Pancreas (tissue), 10 donors: ENCODE measurements at regions not wholly inside any gene's neighbourhood (a gene's known extent, or its start where the extent isn't known, plus 50 kb on each side); places are given as distances from the start of the nearest gene placed in this dataset.

Source experiments
- ATAC-seq, 4 donors: fragments of 200-7000 bp; cut with Tn5 transposase; one replicate each; pipeline versions ENCODE4 v1.8.0 to v1.9.1; 2020; ENCODE audit warnings: mild to moderate bottlenecking in 4 of 4, moderate library complexity in 4 of 4
- DNase-seq, 6 donors: peaks; one replicate each; pipeline ENCODE4 v3.0.0-alpha.2; 2020
- FAIRE-seq: peaks from 2 replicates; lab custom pipeline; 2012; peaks lifted over from hg19 to GRCh38; lab: Jason Lieb, UNC
- H3K27ac ChIP-seq, 4 donors: fragments of 200-600 bp; sonication (generic); 1 replicate in 3 of 4; 2 replicates in 1 of 4; pipeline versions ENCODE4 v1.5.0 to v1.8.0; 2020
- H3K27me3 ChIP-seq, 4 donors: fragments of 200-600 bp; one replicate each; pipeline ENCODE4 v1.8.0; 2021
- H3K36me3 ChIP-seq, 3 donors: fragments of 200-600 bp; sonication (generic) in 1 of 3; one replicate each; pipeline versions ENCODE4 v1.5.0 to v1.8.0; 2020 to 2021
- H3K4me1 ChIP-seq, 3 donors: fragments of 200-600 bp; one replicate each; pipeline ENCODE4 v1.8.0; 2021
- H3K4me3 ChIP-seq, 4 donors: fragments of 200-600 bp; sonication (generic) in 2 of 4; one replicate each; pipeline versions ENCODE4 v1.5.0 to v1.8.0; 2020 to 2021
- H3K9me3 ChIP-seq, 4 donors: fragments of 200-600 bp; one replicate each; pipeline ENCODE4 v1.8.0; 2021
- CTCF ChIP-seq, 4 donors: fragments of 200-600 bp; sonication (generic) in 3 of 4; IDR thresholded peaks; one replicate each; pipeline versions ENCODE4 v1.5.0 to v1.8.0; 2021; ENCODE audit warnings: antibody characterized with exemption in 4 of 4
- WGBS, 2 donors: extraction: QIAGEN DNeasy Blood & Tissue Kit; methylation state at CpG; one replicate each; pipeline ENCODE4 v1.1.7; 2013; 5-methylcytosine and 5-hydroxymethylcytosine counted together
- intact Hi-C, 3 donors: fragments of 100-400 bp; cut with DNase I; formaldehyde crosslinking; loops; one replicate each; pipeline versions ENCODE4 v1.11.1 to v1.14.2; 2022
- donor health status: healthy with polysubstance abuse.
- donor health status: DM: no; HTN: no; CAD: no; lungs with moderate emphysema.
- donor health status: DM: no; HTN: no; CAD: no.
- donor health status: control.
- donor health status: control.
- donor health status: Bipolar disorder and iron deficiency.
- donor health status: DM: yes; HTN: yes; CAD: no.
- donor health status: DM: no; HTN: no; CAD: no.
- donor health status: DM: no; HTN: no; CAD: no.
- donor health status: DM: yes; HTN: yes; CAD: no.

- FAIRE-seq (no peak), ATAC-seq (no peak), DNase-seq (no peak)
- no peak for TF ChIP-seq CTCF (IDR thresholded peaks at IDR 0.05)
- peaks cover 0 to 11% (median 0%) of the 10 kb centered on the region in 4 donors for H3K27me3 ChIP-seq
- H3K4me3 ChIP-seq: no peak overlapping the region
- H3K36me3 ChIP-seq: no peaks in the 10 kb centered on the region
- intact Hi-C loops: no loop called here
- 52 to 66% methylated on average over 6 of the region's 6 CpGs for WGBS, 2 donors
- no peaks in the 10 kb centered on the region for H3K9me3 ChIP-seq
- no peaks in the 10 kb centered on the region for H3K4me1 ChIP-seq
- H3K27ac ChIP-seq: no peak overlapping the region
These were observed 90.9 kb upstream of the CISTR start for GRCh38 chr12:53842686-53843085.

GRCh38 chr12:53843545-53843944 is 91.8 kb upstream of the CISTR start:
- no peaks in the 10 kb centered on the region for H3K4me1 ChIP-seq
- peaks cover 0 to 11% (median 0%) of the 10 kb centered on the region in 4 donors for H3K27me3 ChIP-seq
- no peaks in the 10 kb centered on the region for H3K9me3 ChIP-seq
- WGBS, 2 donors: 67 to 87% methylated on average over 1 of the region's 1 CpG
- intact Hi-C loops: no loop called here
- TF ChIP-seq CTCF (IDR thresholded peaks at IDR 0.05): no peak
- no peak overlapping the region for H3K27ac ChIP-seq
- no peak for DNase-seq
- no peak for FAIRE-seq
- H3K36me3 ChIP-seq: no peaks in the 10 kb centered on the region
- ATAC-seq: no peak
- H3K4me3 ChIP-seq: no peak overlapping the region

GRCh38 chr12:53844994-53845844 is 93.4 kb upstream of the HOXC13 start:
- ATAC-seq (no peak), FAIRE-seq (no peak), DNase-seq (peak in 1 of 6 donors; percentile 14)
- 22 to 39% methylated on average over 5 of the region's 5 CpGs for WGBS, 2 donors
- TF ChIP-seq CTCF (IDR thresholded peaks at IDR 0.05): no peak
- no peaks in the 10 kb centered on the region for H3K9me3 ChIP-seq
- H3K4me1 ChIP-seq: no peaks in the 10 kb centered on the region
- intact Hi-C loops: no loop called here
- H3K27ac ChIP-seq: no peak overlapping the region
- no peaks in the 10 kb centered on the region for H3K36me3 ChIP-seq
- H3K4me3 ChIP-seq: no peak overlapping the region
- H3K27me3 ChIP-seq: peaks cover 0 to 9% (median 0%) of the 10 kb centered on the region in 4 donors

- H3K9me3 ChIP-seq: no peaks in the 10 kb centered on the region
- H3K27ac ChIP-seq: no peak overlapping the region
- WGBS, 2 donors: 54 to 59% methylated on average over 5 of the region's 5 CpGs
- H3K27me3 ChIP-seq: peaks cover 0 to 6% (median 0%) of the 10 kb centered on the region in 4 donors
- no peak overlapping the region for H3K4me3 ChIP-seq
- no peak for FAIRE-seq
- no peak for DNase-seq
- no peak for TF ChIP-seq CTCF (IDR thresholded peaks at IDR 0.05)
- intact Hi-C loops: no loop called here
- ATAC-seq: no peak
- H3K4me1 ChIP-seq: no peaks in the 10 kb centered on the region
- no peaks in the 10 kb centered on the region for H3K36me3 ChIP-seq
These were observed 92.7 kb upstream of the HOXC13 start for GRCh38 chr12:53845932-53846331.

GRCh38 chr12:53849113-53849512 is 89.5 kb upstream of the HOXC13 start:
- H3K27ac ChIP-seq: no peak overlapping the region
- no peaks in the 10 kb centered on the region for H3K9me3 ChIP-seq
- TF ChIP-seq CTCF (IDR thresholded peaks at IDR 0.05): no peak
- ATAC-seq (no peak), DNase-seq (no peak), FAIRE-seq (no peak)
- WGBS, 2 donors: 85% methylated on average over 8 of the region's 8 CpGs
- peaks cover 0 to 8% (median 0%) of the 10 kb centered on the region in 4 donors for H3K27me3 ChIP-seq
- H3K36me3 ChIP-seq: no peaks in the 10 kb centered on the region
- no peaks in the 10 kb centered on the region for H3K4me1 ChIP-seq
- H3K4me3 ChIP-seq: no peak overlapping the region
- intact Hi-C loops: no loop called here
